ENCODE measurements at regions not wholly inside any gene's neighbourhood (a gene's known extent, or its start where the extent isn't known, plus 50 kb on each side); places are given as distances from the start of the nearest gene placed in this dataset.
"Not testable (repeated sequence)": the region's sequence is repeated elsewhere in the genome, so short reads cannot be mapped to it uniquely, and the experiment has no call there.

DNA sequence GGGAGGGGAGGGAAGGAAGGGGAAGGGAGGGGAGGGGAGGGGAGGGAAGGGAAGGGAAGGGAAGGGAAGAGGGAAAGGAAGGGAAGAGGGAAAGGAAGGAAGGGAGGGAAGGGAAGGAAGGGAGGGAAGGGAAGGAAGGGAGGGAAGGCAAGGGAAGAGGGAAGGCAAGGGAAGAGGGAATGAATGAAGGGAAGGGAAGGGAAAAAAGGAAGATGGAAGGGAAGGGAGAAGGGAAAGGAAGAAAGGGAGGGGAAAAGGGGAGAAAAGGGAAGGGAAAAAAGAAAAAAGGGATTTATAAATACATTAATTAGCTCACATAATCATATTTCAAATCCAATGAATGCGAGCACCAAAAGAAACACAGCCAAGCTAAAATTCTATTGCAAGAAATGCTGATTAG, 202.9 kb upstream of the LRRTM4 start:
- DNase-seq: no peak

DNA sequence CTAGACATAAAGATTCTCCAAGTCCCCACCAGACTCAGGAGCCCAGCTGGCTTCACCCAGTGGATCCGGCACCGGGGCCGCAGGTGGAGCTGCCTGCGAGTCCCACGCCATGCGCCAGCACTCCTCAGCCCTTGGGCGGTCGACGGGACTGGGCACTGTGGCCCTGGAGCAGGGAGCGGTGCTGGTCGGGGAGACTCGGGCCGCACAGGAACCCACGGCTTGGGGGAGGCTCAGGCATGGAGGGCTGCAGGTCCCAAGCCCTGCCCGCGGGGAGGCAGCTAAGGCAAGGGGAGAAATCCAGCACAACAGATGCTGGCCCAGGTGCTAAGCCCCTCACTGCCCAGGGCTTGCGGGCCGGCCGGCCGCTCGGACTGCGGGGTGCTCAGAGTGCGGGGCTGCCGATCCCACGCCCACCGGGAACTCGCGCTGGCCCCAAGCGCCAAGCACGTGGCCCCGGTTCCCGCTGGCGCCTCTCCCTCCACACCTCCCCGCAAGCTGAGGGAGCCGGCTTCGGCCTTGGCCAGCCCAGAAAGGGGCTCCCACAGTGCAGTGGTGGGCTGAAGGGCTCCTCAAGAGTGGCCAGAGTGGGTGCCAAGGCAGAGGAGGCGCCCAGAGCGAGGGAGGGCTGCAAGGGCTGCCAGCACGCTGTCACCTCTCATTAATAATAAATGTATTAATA, 212.6 kb upstream of the LRRTM4 start:
- DNase-seq: not testable (repeated sequence)

DNA sequence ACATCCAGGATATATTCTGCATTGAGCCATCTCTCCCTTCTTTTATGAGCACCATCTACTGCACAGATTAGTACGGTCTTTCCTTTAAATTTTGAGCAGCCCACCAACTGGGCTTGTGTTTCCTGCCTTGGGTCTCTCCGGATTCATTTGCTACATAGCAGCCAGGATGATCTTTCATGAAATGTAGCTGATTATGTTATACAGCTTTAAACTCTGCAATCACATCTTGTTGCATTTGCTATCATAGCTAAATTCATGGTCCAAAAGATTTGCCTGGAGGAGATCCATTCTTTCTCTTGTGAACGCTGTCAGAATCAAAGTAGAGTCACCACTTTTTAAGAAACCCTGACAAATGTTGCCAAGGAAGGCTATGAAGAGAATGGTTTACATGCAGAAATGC, 215.1 kb upstream of the LRRTM4 start:
- DNase-seq: no peak

DNA sequence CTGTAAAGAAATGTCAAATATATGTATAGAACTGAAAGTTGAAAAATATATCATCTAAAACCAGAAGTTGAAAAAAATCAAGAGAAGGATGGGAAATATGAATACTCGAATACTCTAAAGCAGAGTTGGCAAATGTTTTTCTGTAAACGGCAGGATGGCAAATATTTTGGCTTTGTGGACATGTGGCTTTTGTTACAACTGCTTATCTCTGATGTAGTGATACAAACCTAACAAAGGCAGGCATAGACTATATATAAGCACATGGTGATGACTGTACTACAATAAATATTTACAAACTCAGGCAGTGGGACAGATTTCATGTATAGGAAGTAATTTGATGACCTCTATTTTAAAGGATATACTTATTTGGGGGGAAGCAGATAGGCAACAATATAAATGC, 224.6 kb upstream of the LRRTM4 start:
- DNase-seq: no peak

DNA sequence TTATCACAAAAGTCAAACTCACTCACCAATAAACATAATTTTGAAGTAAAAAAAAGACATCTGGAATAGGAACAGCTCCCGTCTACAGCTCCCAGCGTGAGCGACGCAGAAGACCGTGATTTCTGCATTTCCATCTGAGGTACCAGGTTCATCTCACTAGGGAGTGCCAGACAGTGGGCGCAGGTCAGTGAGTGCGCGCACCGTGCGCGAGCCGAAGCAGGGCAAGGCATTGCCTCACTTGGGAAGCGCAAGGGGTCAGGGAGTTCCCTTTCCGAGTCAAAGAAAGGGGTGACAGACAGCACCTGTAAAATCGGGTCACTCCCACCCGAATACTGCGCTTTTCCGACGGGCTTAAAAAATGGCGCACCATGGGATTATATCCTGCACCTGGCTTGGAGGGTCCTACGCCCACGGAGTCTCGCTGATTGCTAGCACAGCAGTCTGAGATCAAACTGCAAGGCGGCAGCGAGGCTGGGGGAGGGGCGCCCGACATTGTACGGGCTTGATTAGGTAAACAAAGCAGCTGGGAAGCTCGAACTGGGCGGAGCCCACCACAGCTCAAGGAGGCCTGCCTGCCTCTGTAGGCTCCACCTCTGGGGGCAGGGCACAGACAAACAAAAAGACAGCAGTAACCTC, 231.7 kb upstream of the LRRTM4 start:
- DNase-seq: not testable (repeated sequence)

DNA sequence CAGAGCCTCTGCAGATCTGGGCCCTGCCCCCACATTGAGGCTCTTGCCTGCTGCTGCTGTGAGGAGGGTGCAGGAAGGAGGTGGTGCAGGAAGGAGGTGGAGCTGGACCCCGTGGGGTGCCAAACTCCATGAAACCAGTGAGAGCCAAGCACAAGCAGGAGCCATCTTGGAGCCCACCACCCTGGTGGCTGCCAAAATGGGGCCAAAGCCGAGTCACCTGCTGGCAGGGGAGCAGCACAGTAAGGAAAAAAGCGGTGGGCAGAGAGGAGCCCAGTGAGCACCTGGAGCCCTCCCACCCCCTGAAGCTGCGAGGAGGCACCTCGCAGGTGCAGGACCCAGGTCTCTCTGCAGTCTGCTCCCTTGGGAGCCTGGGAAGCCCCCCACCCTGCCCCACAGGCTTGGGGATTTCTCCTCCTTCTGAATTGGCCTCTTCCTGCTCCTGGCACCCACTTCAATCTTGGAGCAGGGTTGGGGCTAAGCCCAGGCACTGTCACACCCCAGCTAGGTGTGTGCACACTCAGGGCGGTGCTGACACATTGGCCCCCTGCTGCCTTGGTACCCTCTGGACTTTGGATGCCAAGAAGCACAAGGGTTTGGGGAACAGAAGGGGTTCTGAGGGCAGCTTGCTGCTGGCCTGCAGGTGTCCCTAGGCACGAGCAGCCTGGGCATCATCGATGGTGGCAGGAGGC, 245.4 kb upstream of the LRRTM4 start:
- DNase-seq: no peak

DNA sequence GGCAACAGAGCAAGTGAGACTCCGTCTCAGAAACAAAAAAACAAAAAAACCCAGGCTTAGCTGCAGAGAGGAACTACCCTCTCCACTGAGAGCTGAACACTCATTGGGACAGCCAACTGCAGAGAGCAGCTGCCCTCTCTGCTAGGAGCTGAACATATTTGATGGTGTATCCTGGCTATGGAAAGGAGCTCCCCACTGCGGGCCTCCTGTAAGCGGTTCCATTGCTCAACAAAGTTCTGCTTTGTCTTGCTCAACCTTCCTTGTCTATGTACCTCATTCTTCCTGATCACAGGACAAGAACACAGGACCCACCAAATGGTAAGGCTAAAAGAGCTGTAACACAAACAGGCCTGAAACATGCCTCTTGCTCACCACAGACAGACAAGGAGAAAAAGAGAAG, 246.3 kb upstream of the LRRTM4 start:
- DNase-seq: no peak

DNA sequence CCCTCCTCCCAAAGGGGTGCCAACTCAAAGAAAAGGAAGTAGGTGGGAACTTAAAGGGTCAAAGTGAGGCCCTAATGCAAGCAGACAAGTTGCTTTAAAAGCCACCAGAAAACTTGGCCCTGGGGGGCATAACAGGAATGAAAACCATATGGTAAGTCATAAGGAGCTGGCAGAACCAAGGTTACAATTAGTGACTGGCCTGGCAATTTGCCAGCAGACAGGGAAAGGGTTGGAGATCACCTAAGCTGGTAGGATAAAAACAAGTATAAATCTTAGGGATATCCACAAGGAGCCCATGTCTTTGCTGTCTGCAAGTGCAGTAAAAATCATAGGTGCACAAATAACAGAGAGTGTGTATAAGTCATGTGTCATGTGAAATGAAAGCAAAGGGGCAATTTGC, 256.7 kb upstream of the LRRTM4 start:
- no peak for DNase-seq

DNA sequence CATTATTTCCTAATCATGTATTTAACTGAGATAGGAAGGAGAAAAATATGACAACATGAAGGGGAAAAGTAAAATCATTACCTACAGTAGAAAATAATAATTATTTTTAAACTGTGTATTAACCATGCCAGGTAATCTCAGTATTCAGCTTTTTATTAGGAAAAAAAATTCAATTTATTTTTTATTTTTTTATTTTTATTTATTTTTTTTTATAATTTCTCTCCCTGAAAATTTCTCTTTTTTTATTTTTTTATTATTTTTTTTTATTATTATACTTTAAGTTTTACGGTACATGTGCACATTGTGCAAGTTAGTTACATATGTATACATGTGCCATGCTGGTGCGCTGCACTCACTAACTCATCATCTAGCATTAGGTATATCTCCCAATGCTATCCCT, 271.3 kb upstream of the LRRTM4 start:
- not testable (repeated sequence) for DNase-seq

DNA sequence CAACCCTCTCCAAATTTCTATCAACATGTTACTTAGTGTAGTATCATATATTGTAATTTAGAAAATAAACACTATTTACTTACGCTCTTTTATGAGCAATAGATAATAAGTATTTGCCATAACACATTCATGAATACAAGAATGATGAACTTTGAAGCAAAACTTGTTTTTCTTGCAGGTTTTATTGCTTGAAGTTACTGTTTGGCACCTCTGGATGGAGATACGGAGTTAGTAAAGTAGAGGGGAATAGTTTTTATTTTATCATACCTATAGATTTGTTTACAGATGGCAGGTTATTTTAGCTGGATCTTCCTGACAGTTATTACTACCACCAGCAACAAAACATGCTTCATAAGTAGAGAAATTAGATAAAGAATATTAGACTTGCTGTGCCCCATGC, 274.2 kb upstream of the LRRTM4 start:
- DNase-seq: no peak

DNA sequence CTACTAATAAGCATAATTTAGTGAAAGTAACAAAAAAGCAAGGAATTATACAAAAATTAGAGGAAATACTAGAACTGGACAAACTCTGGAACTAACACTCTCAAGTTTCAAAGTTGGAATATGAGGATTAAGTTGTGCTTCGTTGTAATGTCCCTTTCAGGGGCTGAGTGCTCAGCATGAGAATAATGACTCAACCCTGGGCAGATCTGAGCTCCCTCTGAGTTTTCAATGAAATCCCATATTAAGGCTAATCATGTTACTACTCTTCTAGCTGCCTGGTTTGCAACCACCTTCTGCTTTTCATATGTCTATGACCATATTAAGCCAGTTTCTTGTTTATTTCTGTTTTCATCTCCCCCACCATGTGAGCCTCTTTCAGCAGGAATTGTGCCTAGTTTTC, 274.9 kb upstream of the LRRTM4 start:
- DNase-seq: no peak

DNA sequence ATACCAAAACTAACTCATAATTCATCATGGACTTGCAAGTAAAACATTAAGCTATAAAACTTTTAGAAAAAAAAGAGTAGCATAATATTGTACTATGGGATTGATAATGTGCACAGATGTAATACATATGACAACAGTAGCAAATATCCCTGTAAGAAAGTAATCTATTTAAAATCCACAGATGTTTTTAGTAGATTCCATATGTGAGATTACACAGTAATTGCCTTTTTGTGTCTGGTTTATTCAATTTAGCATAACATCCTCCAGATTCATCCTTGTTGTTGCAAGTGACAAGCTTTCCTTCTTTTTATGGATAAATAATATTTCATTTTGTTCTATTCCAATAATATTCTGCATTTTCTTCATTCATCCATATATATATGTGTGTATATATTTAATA, 278.2 kb upstream of the LRRTM4 start:
- DNase-seq: no peak

DNA sequence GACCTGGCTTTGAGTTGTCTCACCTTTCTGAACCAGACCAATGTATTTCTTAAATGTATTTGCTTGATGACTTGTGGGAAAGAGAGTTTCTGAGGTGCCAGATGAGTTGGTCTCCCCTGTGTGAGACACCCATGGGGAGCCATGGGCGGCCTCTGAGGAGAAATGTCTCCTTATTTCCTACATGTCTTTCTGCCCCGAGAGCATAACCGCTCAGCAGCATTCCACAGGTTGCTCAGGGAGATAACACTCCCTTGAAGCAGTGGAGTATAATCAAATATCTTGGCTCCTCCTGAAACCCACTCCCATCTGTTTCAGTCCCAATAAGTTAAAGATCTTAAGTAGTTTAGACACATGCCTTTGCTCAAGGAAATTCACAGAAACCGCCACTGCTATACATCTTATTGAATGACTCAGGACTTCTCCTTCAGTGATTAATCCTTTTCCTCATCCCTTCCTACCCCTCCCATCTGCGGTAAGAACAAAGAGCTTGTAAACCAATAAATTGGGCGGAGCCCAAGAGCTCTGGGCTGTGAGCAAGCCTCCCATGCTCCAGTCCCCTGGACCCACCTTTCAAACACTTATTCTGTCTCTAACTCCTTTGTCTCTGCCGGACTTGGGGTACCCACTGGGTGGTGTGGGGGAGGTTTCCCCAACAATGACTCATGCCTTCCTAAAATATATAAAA, 285.5 kb upstream of the LRRTM4 start:
- DNase-seq: no peak

DNA sequence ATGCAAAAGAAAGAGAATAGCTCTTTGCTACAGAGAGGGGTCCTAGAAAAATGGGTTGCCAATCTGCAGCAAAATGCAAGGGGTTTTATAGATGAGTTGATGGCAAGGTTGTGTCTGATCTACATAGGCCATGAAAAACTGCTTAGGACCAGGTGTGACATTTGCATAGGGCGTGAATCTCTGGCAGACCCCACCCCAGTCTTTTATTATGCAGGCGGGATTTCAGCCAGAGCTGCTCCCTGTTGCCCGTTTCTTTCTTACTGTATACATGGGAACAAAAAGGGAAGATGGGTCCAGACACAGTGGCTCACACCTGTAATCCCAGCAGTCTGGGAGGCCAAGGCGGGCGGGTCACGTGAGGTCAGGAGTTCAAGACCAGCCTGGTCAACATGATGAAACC, 286.4 kb upstream of the LRRTM4 start:
- DNase-seq: no peak

DNA sequence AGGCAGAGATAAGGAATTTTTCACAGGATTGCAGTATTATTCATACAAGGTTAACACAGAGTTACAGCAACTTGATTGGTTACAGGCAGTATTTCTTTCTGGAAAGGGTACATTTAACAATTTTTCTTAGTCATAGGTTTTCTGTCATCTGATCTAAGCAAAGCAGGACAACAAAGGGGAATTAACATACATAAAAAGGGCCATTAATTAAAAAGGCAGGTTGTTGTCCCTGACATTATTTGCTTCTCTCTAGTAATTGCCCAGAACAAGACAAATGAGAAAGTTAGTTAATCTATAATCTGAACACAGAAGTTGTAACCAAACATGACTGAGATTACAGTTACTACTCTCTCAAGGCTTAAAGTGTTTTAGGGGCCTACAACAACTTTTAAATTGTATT, 291.4 kb upstream of the LRRTM4 start:
- DNase-seq: no peak

DNA sequence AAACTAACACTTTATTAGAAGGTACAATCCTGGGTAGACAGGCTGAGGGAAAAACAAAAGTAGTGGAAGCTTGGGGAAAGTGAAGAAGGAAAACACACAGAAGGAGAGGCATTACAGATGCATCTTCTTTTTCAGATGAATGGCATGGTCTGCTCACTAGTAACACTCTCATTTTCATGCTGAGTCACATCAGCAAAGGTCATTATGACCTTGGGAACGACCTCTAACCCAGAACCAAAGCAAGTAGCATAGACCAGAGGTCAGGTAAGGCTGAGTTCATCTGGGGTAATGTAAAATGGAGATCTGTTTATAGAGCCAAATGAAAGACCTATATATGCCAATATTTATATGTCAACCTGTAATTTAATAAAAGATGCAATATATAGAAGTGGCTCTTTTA, 294.4 kb upstream of the LRRTM4 start:
- no peak for DNase-seq

DNA sequence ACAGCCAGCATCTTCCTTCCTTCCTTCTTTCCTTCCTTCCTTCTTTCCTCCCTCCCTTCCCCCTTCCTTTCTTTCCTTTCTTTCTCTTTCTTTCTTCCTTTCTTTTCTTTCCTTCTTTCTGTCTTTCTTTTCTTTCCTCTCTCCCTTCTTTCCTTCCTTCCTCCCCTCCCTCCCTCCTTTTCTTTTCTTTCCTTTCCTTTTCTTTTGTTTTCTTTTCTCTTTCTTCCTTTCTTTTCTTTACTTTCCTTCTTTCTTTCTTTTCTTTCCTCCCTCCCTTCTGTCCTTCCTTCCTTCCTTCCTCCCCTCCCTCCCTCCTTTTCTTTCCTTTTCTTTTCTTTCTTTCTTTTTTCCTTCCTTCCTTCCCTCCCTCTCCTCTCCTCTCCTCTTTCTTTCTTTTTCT, 296.0 kb upstream of the LRRTM4 start:
- DNase-seq: no peak

DNA sequence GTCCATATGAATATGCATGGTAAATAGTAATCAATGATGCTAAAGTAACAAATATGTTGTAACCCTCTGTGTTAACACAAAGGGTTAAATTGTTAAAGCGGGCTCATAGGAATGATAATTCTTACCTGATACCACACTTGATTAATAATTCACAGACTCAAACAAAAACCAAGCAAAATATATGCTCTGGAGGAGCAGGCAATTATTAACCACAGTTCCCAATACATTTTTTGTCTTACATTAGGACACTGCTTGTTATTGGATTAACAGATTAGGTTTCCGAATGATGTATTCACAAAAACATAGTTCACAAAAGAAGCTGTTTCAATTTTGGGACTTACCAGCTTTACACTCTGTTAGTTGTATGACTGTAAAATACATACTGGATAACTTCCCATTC, 300.9 kb upstream of the LRRTM4 start:
- DNase-seq: no peak

DNA sequence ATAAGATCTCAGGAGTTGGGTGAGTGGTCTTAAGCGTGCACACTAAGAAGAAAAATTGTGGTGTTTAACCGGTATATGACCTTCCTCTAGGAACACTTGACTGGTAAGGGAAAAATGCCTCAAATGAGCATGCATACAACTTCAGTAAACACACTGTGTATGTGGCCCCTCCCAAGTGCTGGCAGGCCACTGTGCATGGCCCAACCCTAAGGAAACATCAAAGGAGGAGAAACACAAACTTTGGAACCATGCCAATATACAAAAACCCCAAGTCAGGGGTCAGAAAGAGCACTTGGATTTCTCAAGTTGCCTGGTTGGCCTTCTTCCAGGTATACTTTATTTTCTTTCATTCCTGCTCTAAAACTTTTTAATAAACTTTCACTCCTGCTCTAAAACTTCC, 308.9 kb upstream of the LRRTM4 start:
- no peak for DNase-seq

DNA sequence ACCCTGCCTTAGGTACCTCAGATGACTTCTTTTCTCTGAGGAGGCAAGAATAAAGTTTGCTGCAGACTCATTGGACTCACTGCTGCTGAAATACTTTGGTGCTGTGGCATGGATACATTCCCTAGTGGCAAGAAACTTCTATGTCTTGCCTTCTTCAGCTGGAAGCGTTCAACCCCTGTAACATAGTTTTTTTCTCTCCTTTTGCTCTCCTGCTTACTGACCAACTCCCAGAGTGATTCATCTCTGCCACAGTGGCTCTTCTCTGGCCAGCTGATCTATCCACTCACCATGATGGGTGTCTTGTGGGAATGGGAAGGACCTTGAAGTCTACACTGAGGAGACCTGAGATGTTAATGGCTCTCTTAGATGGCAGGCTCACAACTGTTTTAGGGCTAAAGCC, 309.3 kb upstream of the LRRTM4 start:
- no peak for DNase-seq

DNA sequence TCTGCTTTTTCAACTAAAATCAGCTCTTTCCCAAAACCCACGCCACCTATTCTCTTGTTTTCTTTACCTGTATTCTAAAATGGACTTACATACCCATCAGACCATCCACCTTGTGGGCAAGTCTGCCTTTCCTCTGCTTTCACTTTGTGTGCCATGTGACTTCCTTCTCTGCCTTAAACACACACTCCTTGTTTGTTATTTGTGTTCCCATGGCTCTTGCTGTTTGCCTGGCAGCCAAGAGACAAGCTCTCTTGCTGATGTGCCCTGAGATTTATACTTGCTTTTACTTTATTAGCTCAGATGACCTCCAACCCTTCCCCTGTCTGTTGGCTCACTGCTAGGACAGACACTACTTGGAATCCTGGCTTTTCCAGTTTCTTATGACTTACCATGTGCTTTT, 309.7 kb upstream of the LRRTM4 start:
- DNase-seq: no peak

DNA sequence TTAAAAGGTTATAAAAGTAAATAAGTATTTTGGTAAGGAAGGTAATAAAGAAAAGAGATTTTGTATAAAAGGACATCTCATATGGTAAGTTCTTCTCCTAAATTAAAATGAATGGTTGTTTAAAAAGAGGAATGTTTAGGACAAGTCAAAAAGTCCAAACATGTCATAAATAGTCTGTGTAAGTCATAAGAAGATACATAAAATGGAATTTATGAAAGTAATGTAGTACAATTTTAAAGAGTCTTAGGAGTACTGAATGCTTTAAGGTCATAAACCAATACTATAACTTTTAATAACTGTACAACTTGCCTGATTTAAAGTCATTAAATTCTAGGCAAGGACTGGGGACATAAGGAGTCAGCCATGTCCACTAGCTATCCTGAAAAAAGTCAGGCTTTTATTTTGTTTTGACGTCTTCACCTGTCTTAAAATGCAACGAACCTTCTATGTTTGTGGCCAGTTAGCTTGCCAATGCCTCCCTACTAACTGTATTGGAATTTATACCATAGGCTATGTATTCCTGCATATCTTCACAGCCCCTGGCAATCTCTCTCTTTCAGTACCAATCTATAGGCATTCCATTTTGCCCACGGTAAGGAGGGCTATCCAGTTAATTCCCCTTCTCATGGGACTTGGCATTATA, 312.3 kb upstream of the LRRTM4 start:
- DNase-seq: no peak

DNA sequence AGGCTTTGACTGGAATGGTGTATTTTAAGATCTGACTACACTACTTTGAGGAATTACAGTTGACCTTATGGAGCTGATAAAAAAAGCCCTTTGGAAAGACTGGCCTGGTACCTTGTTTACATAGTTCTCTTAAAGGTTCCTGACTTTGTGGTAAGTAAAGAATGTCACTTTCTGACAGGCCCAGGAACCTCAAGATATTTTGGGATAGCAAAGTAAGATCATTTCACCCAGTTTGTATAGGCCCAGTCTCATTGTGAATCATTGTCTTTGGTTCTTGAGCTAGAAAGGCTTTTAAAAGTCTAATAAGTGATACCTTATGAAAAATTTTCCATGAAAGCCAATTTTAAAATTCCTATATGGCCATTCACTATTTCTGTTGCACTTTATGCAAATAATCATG, 316.3 kb upstream of the LRRTM4 start:
- no peak for DNase-seq

DNA sequence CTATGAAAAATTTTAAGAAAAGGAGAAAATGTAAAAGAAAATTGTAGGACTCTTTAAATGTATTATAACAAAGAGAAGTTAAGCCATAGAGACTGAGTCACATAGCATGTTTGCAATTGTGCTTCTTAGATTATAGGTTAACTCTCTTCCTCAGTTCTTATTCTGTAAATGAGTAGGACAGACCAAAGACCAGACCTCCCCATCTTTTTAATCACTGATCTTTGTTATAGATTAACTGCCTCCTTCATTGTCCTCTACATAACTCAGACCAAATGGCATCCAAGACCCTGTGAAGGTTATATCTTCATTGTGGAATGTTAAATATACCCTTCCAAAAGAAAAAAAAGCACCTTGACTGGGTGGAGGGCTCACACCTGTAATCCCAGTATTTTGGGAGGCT, 316.9 kb upstream of the LRRTM4 start:
- DNase-seq: no peak

Measured in NCI-H2081 treated with DMSO at 0.1 percent for 48 hours (cell line).